ENCODE measurements at regions not wholly inside any gene's neighbourhood (a gene's known extent, or its start where the extent isn't known, plus 50 kb on each side); places are given as distances from the start of the nearest gene placed in this dataset.

GRCh38 chrX:125710403-125711062 is 390.9 kb downstream of the TEX13C start:
- TF ChIP-seq CBX5 (IDR thresholded peaks at IDR 0.05; ENCODE audit: borderline replicate concordance, low read depth) (no peak), TCF7 (IDR thresholded peaks at IDR 0.05; ENCODE audit: borderline replicate concordance) (no peak), CBX8 (IDR thresholded peaks at IDR 0.05; ENCODE audit: borderline replicate concordance, extremely low read depth, low read depth, low read length, poor library complexity, severe bottlenecking) (no peak), MAZ (CRISPR knock-in tag; conservative IDR thresholded peaks at IDR 0.05 in 1 of 2, IDR thresholded peaks at IDR 0.05 in 1 of 2) (no peak), EP300 (IDR thresholded peaks at IDR 0.05; ENCODE audit: low read length) (no peak), CTCF (IDR thresholded peaks at IDR 0.05 in 2 of 3, conservative IDR thresholded peaks at IDR 0.05 in 1 of 3; ENCODE audit: insufficient read depth in 2 of 3, low read depth in 1 of 3, low read length in 3 of 3) (no peak), FOXP1 (CRISPR knock-in tag; IDR thresholded peaks at IDR 0.05) (no peak), ZZZ3 (IDR thresholded peaks at IDR 0.05) (no peak), SREBF2 (CRISPR knock-in tag; IDR thresholded peaks at IDR 0.05) (no peak), POLR2AphosphoS5 (IDR thresholded peaks at IDR 0.05; ENCODE audit: control insufficient read depth, insufficient read depth, low read depth, low read length) (no peak), HIVEP1 (CRISPR knock-in tag; IDR thresholded peaks at IDR 0.05) (no peak), FOSL1 (tag; conservative IDR thresholded peaks at IDR 0.05) (no peak), BRF2 (IDR thresholded peaks at IDR 0.05; ENCODE audit: borderline replicate concordance, insufficient read depth, insufficient read length) (no peak)
